Immature natural killer cell (primary cell): ENCODE measurements at regions not wholly inside any gene's neighbourhood (a gene's known extent, or its start where the extent isn't known, plus 50 kb on each side); places are given as distances from the start of the nearest gene placed in this dataset.

Experiments
- DNase-seq, 3 donors: peaks; one replicate each; pipeline ENCODE4 v3.0.0; 2022; ENCODE audit warnings: mixed read lengths in 1 of 3
- H3K27ac Mint-ChIP-seq, 6 donors: one replicate each; pipeline ENCODE4 v1.8.0; 2020; ENCODE audit warnings: mixed read lengths in 6 of 6, mild to moderate bottlenecking in 5 of 6, inconsistent platforms in 4 of 6, moderate library complexity in 3 of 6
- H3K27me3 Mint-ChIP-seq, 3 donors: one replicate each; pipeline ENCODE4 v1.8.0; 2020 to 2021; ENCODE audit warnings: low read depth in 3 of 3, mild to moderate bottlenecking in 3 of 3, mixed read lengths in 3 of 3, moderate library complexity in 3 of 3, inconsistent platforms in 1 of 3
- H3K36me3 Mint-ChIP-seq, 3 donors: one replicate each; pipeline ENCODE4 v1.8.0; 2020; ENCODE audit warnings: mixed read lengths in 3 of 3, inconsistent platforms in 2 of 3, mild to moderate bottlenecking in 2 of 3
- H3K4me1 Mint-ChIP-seq, 2 donors: one replicate each; pipeline ENCODE4 v1.8.0; 2020; ENCODE audit warnings: inconsistent platforms in 2 of 2, mild to moderate bottlenecking in 2 of 2, mixed read lengths in 2 of 2, moderate library complexity in 1 of 2
- H3K4me3 Mint-ChIP-seq, 5 donors: one replicate each; pipeline ENCODE4 v1.8.0; 2020; ENCODE audit warnings: mild to moderate bottlenecking in 5 of 5, mixed read lengths in 5 of 5, inconsistent platforms in 3 of 5, moderate library complexity in 3 of 5
- H3K9me3 Mint-ChIP-seq, 6 donors: one replicate each; pipeline ENCODE4 v1.8.0; 2020; ENCODE audit warnings: mild to moderate bottlenecking in 6 of 6, mixed read lengths in 6 of 6, inconsistent platforms in 4 of 6, moderate library complexity in 3 of 6

- H3K27ac Mint-ChIP-seq: no peak overlapping the region
- no peak for DNase-seq
- no peak overlapping the region for H3K4me3 Mint-ChIP-seq
- no peaks in the 10 kb centered on the region for H3K4me1 Mint-ChIP-seq
- H3K9me3 Mint-ChIP-seq: peaks cover 11 to 46% (median 31%) of the 10 kb centered on the region in 6 donors
- H3K27me3 Mint-ChIP-seq: peaks cover 0 to 4% (median 2%) of the 10 kb centered on the region in 3 donors
- H3K36me3 Mint-ChIP-seq: peaks cover 0 to 4% (median 0%) of the 10 kb centered on the region in 3 donors
Measured at GRCh38 chr11:79705648-79706047, 264.8 kb upstream of the TENM4 start.

DNA sequence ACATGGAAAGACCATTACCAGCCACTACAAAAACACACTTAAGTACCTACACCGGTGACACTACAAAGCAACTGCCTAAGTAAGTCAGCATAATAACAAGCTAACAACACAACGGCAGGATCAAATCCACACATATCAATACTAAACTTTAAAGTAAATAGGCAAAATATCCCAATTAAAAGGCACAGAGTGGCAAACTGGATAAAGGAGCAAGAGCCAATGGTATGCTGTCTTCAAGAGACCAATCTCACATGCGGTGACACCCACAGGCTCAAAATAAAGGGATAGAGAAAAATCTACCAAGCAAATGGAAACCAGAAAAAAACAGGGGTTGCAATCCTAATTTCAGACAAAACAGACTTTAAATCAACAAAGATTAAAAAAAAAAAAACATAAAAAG lies 261.5 kb upstream of the TENM4 start:
- no peak overlapping the region for H3K4me3 Mint-ChIP-seq
- peaks cover 13 to 50% (median 34%) of the 10 kb centered on the region in 6 donors for H3K9me3 Mint-ChIP-seq
- no peaks in the 10 kb centered on the region for H3K4me1 Mint-ChIP-seq
- H3K36me3 Mint-ChIP-seq: peaks cover 0 to 4% (median 0%) of the 10 kb centered on the region in 3 donors
- H3K27me3 Mint-ChIP-seq: peaks cover 0 to 2% (median 2%) of the 10 kb centered on the region in 3 donors
- DNase-seq: no peak
- no peak overlapping the region for H3K27ac Mint-ChIP-seq

GRCh38 chr11:79699246-79699645 lies 258.4 kb upstream of the TENM4 start:
- H3K27me3 Mint-ChIP-seq: peaks cover 0 to 2% (median 2%) of the 10 kb centered on the region in 3 donors
- H3K4me3 Mint-ChIP-seq: no peak overlapping the region
- peaks cover 13 to 42% (median 31%) of the 10 kb centered on the region in 6 donors for H3K9me3 Mint-ChIP-seq
- no peak overlapping the region for H3K27ac Mint-ChIP-seq
- H3K4me1 Mint-ChIP-seq: no peaks in the 10 kb centered on the region
- peaks cover 0 to 4% (median 0%) of the 10 kb centered on the region in 3 donors for H3K36me3 Mint-ChIP-seq
- no peak for DNase-seq

GRCh38 chr11:79697905-79698304 lies 257.1 kb upstream of the TENM4 start:
- no peak overlapping the region for H3K4me3 Mint-ChIP-seq
- H3K4me1 Mint-ChIP-seq: no peaks in the 10 kb centered on the region
- H3K27ac Mint-ChIP-seq: no peak overlapping the region
- peaks cover 0 to 2% (median 0%) of the 10 kb centered on the region in 3 donors for H3K27me3 Mint-ChIP-seq
- peaks cover 0 to 2% (median 0%) of the 10 kb centered on the region in 3 donors for H3K36me3 Mint-ChIP-seq
- H3K9me3 Mint-ChIP-seq: peaks cover 3 to 42% (median 23%) of the 10 kb centered on the region in 6 donors
- no peak for DNase-seq

- Mint-ChIP-seq H3K27me3 (peaks cover 0 to 2% (median 0%) of the 10 kb centered on the region in 3 donors), H3K36me3 (no peaks in the 10 kb centered on the region), H3K4me3 (no peak overlapping the region), H3K9me3 (peaks cover 2 to 29% (median 5%) of the 10 kb centered on the region in 6 donors), H3K27ac (no peak overlapping the region), H3K4me1 (no peaks in the 10 kb centered on the region)
- no peak for DNase-seq
Measured at GRCh38 chr11:79694368-79694767, 253.5 kb upstream of the TENM4 start.

DNA sequence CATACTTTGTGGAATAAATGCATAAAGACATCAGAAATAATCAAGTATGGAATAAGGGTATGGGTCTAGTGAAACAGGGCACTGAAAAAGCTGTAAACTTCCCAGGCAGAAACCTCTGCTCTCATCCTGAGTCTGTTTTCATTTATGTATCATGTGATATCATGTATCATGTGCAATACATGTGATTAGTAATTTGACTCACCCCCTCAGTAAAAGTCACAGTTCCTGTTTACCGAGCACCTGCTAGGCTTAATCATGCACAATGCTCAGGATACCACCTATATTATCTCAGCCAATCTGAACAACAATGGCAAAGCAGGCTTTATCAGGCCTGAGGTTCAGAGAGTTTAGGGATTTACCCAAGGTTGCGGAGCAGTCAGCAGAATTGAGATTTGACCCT lies 250.6 kb upstream of the TENM4 start:
- H3K4me3 Mint-ChIP-seq: no peak overlapping the region
- DNase-seq: no peak
- H3K36me3 Mint-ChIP-seq: no peaks in the 10 kb centered on the region
- H3K4me1 Mint-ChIP-seq: no peaks in the 10 kb centered on the region
- H3K27me3 Mint-ChIP-seq: peaks cover 0 to 2% (median 2%) of the 10 kb centered on the region in 3 donors
- no peak overlapping the region for H3K27ac Mint-ChIP-seq
- H3K9me3 Mint-ChIP-seq: peaks cover 2 to 32% (median 5%) of the 10 kb centered on the region in 6 donors

DNA sequence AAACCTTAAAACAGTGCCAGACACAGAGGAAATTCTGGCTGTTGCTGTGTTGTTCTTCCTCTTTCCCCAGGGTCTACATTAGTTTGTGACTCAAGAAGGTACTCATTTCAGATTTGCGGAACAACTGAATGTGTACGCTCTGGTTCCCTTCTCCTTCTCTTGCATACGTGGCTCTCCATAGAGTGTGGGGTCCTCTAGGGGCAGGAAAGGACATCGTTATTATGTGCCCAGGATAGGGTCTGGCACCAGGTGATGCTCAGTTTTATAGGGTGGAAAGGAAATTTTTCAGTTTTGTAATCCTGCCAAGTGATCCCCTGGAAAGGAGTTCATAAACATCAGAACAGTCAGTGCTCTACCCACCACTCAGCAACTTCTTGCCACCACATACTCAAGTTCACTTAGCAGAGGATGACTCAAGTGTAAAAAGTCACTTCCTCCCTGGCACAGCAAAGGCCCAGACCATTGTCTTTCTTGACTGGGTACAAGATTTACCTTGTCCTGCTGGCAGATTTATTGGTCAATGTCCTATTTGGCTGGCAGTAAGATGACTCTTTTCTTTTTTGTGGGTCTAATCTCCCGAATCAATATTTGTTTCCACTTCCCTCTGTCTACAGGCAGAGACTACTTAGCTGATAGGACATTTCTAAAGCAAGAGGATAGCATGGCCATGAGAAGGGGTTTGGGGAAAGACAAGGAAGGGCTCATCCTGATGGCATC lies 246.0 kb upstream of the TENM4 start:
- Mint-ChIP-seq H3K27ac (no peak overlapping the region), H3K4me1 (no peaks in the 10 kb centered on the region), H3K36me3 (no peaks in the 10 kb centered on the region), H3K27me3 (peaks cover 0 to 2% (median 2%) of the 10 kb centered on the region in 3 donors), H3K4me3 (no peak overlapping the region), H3K9me3 (peaks cover 2 to 30% (median 10%) of the 10 kb centered on the region in 6 donors)
- DNase-seq: no peak

DNA sequence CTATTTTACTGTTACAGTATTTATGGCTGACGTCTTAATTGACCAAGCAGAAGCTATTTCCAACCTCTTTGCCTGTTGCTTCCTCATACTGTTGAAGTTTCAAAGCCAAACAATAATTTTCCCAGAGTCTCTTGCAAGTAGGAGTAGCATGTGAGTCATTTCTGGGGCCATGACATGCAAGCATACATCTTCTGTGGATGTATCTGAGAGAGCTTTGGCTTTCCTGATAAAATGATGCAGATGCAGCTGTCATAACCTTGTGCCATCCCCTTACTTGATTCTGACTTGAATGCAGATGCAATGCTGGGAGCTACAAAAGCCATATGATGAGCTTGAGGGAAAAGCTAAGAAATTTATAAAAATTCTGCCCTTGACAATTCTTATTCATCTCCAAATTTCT lies 243.1 kb upstream of the TENM4 start:
- peaks cover 3 to 32% (median 10%) of the 10 kb centered on the region in 6 donors for H3K9me3 Mint-ChIP-seq
- H3K4me3 Mint-ChIP-seq: no peak overlapping the region
- H3K27me3 Mint-ChIP-seq: peaks cover 0 to 2% (median 2%) of the 10 kb centered on the region in 3 donors
- H3K36me3 Mint-ChIP-seq: no peaks in the 10 kb centered on the region
- no peak overlapping the region for H3K27ac Mint-ChIP-seq
- no peaks in the 10 kb centered on the region for H3K4me1 Mint-ChIP-seq
- DNase-seq: no peak

- no peak overlapping the region for H3K27ac Mint-ChIP-seq
- H3K36me3 Mint-ChIP-seq: no peaks in the 10 kb centered on the region
- no peak overlapping the region for H3K4me3 Mint-ChIP-seq
- H3K27me3 Mint-ChIP-seq: peaks cover 0 to 7% (median 4%) of the 10 kb centered on the region in 3 donors
- DNase-seq: no peak
- H3K9me3 Mint-ChIP-seq: peaks cover 3 to 22% (median 7%) of the 10 kb centered on the region in 6 donors
- no peaks in the 10 kb centered on the region for H3K4me1 Mint-ChIP-seq
Measured at GRCh38 chr11:79678780-79679452, 238.1 kb upstream of the TENM4 start.

DNA sequence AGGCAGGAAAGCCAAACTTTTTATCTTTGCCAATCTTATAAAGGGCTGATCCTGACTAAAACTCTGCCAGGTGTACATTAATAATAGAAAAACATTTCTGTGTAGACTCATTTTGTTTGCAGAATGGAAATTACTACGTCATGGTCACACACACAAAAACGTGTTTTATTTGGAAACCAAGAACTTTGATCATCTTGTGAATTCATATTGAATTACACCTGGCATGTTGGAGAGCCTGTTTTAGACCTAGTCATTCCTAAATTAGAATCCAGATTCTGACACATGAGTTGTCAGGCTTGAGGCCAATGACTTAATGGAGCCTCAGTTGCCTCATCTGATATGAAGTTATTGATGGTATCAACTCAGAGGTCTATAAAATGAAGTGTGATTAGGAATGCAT lies 235.6 kb upstream of the TENM4 start:
- H3K4me3 Mint-ChIP-seq: no peak overlapping the region

DNA sequence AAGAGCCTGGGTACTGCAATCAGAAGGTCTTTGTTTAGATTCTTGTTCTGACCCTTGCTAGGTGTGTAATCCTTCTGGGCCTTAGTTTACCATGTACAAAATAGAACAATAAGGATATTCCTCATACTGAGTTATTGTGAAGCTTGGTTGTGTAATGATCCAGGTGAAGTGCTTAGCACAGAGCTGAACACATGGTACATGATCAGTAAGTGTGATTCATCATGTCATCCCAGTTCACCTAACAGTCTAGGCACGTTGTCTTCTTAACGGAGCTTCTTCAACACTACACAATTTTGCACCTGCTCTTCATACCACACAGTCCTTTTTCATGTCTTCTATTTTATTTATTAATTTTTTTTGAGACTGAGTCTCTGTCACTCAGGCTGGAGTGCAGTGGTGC lies 234.3 kb upstream of the TENM4 start:
- Mint-ChIP-seq H3K9me3 (peaks cover 2 to 17% (median 9%) of the 10 kb centered on the region in 6 donors), H3K27me3 (peaks cover 0 to 5% (median 5%) of the 10 kb centered on the region in 3 donors), H3K4me1 (no peaks in the 10 kb centered on the region), H3K27ac (no peak overlapping the region), H3K36me3 (no peaks in the 10 kb centered on the region), H3K4me3 (no peak overlapping the region)
- no peak for DNase-seq

More for the DNA sequence above, 235.6 kb upstream of the TENM4 start:
- DNase-seq: no peak
- H3K27me3 Mint-ChIP-seq: peaks cover 0 to 6% (median 4%) of the 10 kb centered on the region in 3 donors
- no peaks in the 10 kb centered on the region for H3K4me1 Mint-ChIP-seq
- no peak overlapping the region for H3K27ac Mint-ChIP-seq
- H3K36me3 Mint-ChIP-seq: no peaks in the 10 kb centered on the region
- peaks cover 0 to 25% (median 8%) of the 10 kb centered on the region in 6 donors for H3K9me3 Mint-ChIP-seq

DNA sequence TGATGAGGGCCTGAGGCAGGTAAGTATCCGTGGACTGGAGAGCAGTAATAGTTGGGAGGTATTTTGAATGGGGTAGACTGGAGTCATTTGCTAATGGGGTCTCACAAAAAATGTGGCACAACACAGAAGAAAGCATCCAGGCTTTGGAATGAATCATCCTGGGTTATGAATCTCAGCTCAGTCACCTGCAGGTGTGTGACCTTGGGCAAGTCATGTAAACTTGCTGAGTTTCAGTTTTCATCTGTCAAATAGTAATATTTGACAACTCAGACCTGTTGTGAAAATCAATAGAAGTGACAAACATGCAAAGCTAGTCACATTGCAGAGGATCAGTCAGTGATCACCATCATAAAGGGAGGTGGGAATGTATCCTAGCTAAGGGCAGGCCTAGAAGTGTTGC lies 232.0 kb upstream of the TENM4 start:
- H3K36me3 Mint-ChIP-seq: no peaks in the 10 kb centered on the region
- no peak overlapping the region for H3K27ac Mint-ChIP-seq
- H3K9me3 Mint-ChIP-seq: peaks cover 2 to 21% (median 7%) of the 10 kb centered on the region in 6 donors
- H3K4me1 Mint-ChIP-seq: no peaks in the 10 kb centered on the region
- no peak overlapping the region for H3K4me3 Mint-ChIP-seq
- no peak for DNase-seq
- H3K27me3 Mint-ChIP-seq: peaks cover 0 to 5% (median 4%) of the 10 kb centered on the region in 3 donors

DNA sequence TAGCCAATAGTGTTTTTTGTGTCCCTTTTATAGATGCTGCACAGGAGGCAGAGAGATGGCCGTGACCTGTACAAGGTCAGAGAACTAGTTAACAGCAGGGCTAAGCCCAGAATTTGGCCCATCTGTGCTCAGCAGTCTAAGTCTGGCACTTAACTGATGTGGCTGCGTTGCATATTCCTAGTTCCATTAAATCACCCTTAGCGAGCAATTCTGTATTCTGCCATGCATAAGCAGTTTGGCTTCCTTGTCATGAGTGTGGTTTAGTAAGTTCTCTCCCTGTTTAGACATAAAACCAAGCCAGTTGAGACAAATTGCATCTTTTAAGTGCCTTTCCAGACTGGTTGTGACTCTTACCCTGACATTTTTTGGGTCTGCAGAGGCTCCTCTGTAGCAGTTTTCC lies 230.6 kb upstream of the TENM4 start:
- H3K9me3 Mint-ChIP-seq: peaks cover 2 to 21% (median 8%) of the 10 kb centered on the region in 6 donors
- no peak overlapping the region for H3K27ac Mint-ChIP-seq
- DNase-seq: no peak
- no peaks in the 10 kb centered on the region for H3K4me1 Mint-ChIP-seq
- H3K27me3 Mint-ChIP-seq: peaks cover 0 to 5% (median 0%) of the 10 kb centered on the region in 3 donors
- H3K36me3 Mint-ChIP-seq: no peaks in the 10 kb centered on the region
- H3K4me3 Mint-ChIP-seq: no peak overlapping the region

- Mint-ChIP-seq H3K4me3 (no peak overlapping the region), H3K36me3 (no peaks in the 10 kb centered on the region), H3K4me1 (no peaks in the 10 kb centered on the region), H3K27me3 (peaks cover 0 to 5% (median 0%) of the 10 kb centered on the region in 3 donors), H3K9me3 (peaks cover 0 to 21% (median 7%) of the 10 kb centered on the region in 6 donors), H3K27ac (no peak overlapping the region)
- no peak for DNase-seq
Measured at GRCh38 chr11:79670882-79671281, 230.1 kb upstream of the TENM4 start.
